ENCODE measurements at regions not wholly inside any gene's neighbourhood (a gene's known extent, or its start where the extent isn't known, plus 50 kb on each side); places are given as distances from the start of the nearest gene placed in this dataset.

GRCh38 chr5:125655156-125655555, 768.1 kb upstream of the GRAMD2B start:
- TF ChIP-seq TAF1 (IDR thresholded peaks at IDR 0.05; ENCODE audit: borderline replicate concordance, low read depth, low read length) (no peak), POLR2A (IDR thresholded peaks at IDR 0.05; ENCODE audit: low read depth, low read length) (no peak), POLR2AphosphoS5 (IDR thresholded peaks at IDR 0.05; ENCODE audit: low read depth, low read length) (no peak)

Measured in GM12892 (cell line).